Heart right ventricle (tissue), 16 donors: ENCODE measurements at regions not wholly inside any gene's neighbourhood (a gene's known extent, or its start where the extent isn't known, plus 50 kb on each side); places are given as distances from the start of the nearest gene placed in this dataset.

ENCODE experiments used
- ATAC-seq, 8 donors: fragments of 200-7000 bp; cut with Tn5 transposase; one replicate each; pipeline ENCODE4 v1.9.1; 2020; ENCODE audit warnings: mild to moderate bottlenecking in 8 of 8, moderate library complexity in 8 of 8, moderate number of reproducible peaks in 1 of 8
- DNase-seq, 2 donors: peaks; one replicate each; pipeline ENCODE4 v3.0.0-alpha.2; 2020
- H3K27ac ChIP-seq, 10 donors: fragments of 200-600 bp; sonication (generic) in 2 of 10; one replicate each; pipeline versions ENCODE4 v1.5.0 to v1.8.0; 2020 to 2022; ENCODE audit warnings: mild to moderate bottlenecking in 3 of 10
- H3K27me3 ChIP-seq, 7 donors: fragments of 200-600 bp; one replicate each; pipeline ENCODE4 v1.8.0; 2021 to 2022; ENCODE audit warnings: mild to moderate bottlenecking in 2 of 7
- H3K36me3 ChIP-seq, 9 donors: fragments of 200-600 bp; sonication (generic) in 1 of 9; one replicate each; pipeline versions ENCODE4 v1.5.0 to v1.8.0; 2020 to 2022; ENCODE audit warnings: mild to moderate bottlenecking in 2 of 9
- H3K4me1 ChIP-seq, 9 donors: fragments of 200-600 bp; sonication (generic) in 1 of 9; one replicate each; pipeline versions ENCODE4 v1.5.0 to v1.8.0; 2020 to 2022; ENCODE audit warnings: mild to moderate bottlenecking in 4 of 9
- H3K4me3 ChIP-seq, 10 donors: fragments of 200-600 bp; sonication (generic) in 2 of 10; one replicate each; pipeline versions ENCODE4 v1.5.0 to v1.8.0; 2020 to 2022; ENCODE audit warnings: mild to moderate bottlenecking in 7 of 10, moderate library complexity in 2 of 10
- H3K9me3 ChIP-seq, 11 donors: fragments of 200-600 bp in 10 of 11; sonication (generic) in 2 of 11; one replicate each; pipeline versions ENCODE4 v1.5.0 to v1.8.0; 2013 to 2022; ENCODE audit warnings: mild to moderate bottlenecking in 2 of 11, control low read depth in 1 of 11, moderate library complexity in 1 of 11
- WGBS, 2 donors: extraction: QIAGEN DNeasy Blood & Tissue Kit; methylation state at CpG; one replicate each; pipeline ENCODE4 v1.1.7; 2013; ENCODE audit warnings: inconsistent platforms in 1 of 2; 5-methylcytosine and 5-hydroxymethylcytosine counted together
- intact Hi-C, 10 donors: fragments of 100-400 bp; cut with DNase I; formaldehyde crosslinking; loops; one replicate each; pipeline versions ENCODE4 v1.11.1 to v1.14.2; 2022
- TF ChIP-seq, protein P1 (sequence below), 9 donors: fragments of 200-600 bp; sonication (generic) in 2 of 9; IDR thresholded peaks; one replicate each; pipeline versions ENCODE4 v1.5.0 to v1.8.0; 2021 to 2022; ENCODE audit warnings: antibody characterized with exemption in 9 of 9, mild to moderate bottlenecking in 5 of 9, moderate library complexity in 1 of 9
- donor health status: Arrhythmogenic right ventricular cardiomyopathy.
- donor health status: ischemic (EF 13 %, LVEDD 7.1; RV severe dilation, severe dysfunction).
- donor health status: healthy with polysubstance abuse.
- donor health status: DM: no; HTN: yes; CAD: no.
- donor health status: DM: no; HTN: no; CAD: no.
- donor health status: ischemic (EF 25% LVEDD 6.9; RV normal size, moderate dysfunction).
- donor health status: ischemic (EF 25% LVEDD 5.7; RV mildly dilated, moderate dysfunction).
- donor health status: healthy.
- donor health status: DM: yes; HTN: yes; CAD: no.
- donor health status: Ischemic cardiomyopathy.
- donor health status: ischemic (EF 35%, LVEDD 5.7; RV mildly dilated, moderate dysfunction).
- donor health status: nonischemic (EF 11% LVEDD 7.7; RV severe dilation, severe dysfunction).
- donor health status: DM: yes; HTN: yes; CAD: no.
- donor health status: PGD.
- donor health status: ischemic (EF 29% LVEDD 5.4; RV normal size, mild dysfunction).
- donor health status: nonischemic (EF 23%, LVEDD 6.1; RV moderate dilation, normal function).

DNA sequence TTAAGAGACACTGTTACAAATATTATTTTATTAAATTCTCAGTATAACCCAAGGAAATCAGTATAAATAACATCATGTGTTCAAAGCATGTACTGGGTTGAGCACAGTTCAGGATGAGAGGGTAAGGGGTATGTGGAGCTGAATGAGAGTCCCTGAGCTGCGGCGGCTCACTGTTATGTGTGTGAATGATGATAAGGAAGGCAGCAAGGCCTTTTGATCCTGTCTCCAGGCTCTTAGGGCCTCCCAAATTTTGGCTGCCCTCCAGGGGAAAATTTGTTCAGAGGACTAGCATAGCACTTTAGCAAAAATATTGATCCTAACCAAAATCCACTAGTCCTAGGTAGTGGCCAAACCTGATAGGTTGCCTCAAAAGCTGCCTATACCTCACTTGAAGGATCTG, 86.1 kb upstream of the SPON1 start:
- TF ChIP-seq, protein P1, sequence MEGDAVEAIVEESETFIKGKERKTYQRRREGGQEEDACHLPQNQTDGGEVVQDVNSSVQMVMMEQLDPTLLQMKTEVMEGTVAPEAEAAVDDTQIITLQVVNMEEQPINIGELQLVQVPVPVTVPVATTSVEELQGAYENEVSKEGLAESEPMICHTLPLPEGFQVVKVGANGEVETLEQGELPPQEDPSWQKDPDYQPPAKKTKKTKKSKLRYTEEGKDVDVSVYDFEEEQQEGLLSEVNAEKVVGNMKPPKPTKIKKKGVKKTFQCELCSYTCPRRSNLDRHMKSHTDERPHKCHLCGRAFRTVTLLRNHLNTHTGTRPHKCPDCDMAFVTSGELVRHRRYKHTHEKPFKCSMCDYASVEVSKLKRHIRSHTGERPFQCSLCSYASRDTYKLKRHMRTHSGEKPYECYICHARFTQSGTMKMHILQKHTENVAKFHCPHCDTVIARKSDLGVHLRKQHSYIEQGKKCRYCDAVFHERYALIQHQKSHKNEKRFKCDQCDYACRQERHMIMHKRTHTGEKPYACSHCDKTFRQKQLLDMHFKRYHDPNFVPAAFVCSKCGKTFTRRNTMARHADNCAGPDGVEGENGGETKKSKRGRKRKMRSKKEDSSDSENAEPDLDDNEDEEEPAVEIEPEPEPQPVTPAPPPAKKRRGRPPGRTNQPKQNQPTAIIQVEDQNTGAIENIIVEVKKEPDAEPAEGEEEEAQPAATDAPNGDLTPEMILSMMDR (IDR thresholded peaks at IDR 0.05) = no peak
- DNase-seq (no peak), ATAC-seq (no peak)
- H3K4me1 ChIP-seq = peaks cover 0 to 11% (median 8%) of the 10 kb centered on the region in 9 donors
- peaks cover 0 to 1% (median 0%) of the 10 kb centered on the region in 7 donors for H3K27me3 ChIP-seq
- intact Hi-C loops = no loop called here
- 52 to 59% methylated on average over 2 of the region's 2 CpGs for WGBS, 2 donors
- H3K36me3 ChIP-seq = no peaks in the 10 kb centered on the region
- no peaks in the 10 kb centered on the region for H3K9me3 ChIP-seq
- H3K4me3 ChIP-seq = no peak overlapping the region
- no peak overlapping the region for H3K27ac ChIP-seq

DNA sequence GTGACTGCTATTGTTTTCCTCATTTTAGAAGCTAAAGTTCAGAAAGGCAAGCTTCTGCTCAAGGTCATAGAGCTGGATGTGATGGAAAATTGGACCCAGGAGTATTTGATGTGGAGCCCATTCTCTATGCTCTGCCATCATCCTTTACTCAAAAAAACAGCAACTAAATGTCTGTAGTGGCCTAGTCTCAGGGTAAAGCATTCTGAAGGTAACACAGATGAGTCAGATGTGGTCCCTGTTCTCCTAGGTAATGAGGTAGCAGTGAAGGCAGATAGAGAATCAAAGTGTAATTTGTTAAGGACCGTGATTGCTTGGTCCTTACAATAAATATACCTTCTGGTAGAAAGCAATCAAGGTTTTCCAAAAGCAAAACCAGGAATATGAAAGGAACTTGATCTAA, 84.4 kb upstream of the SPON1 start:
- H3K4me3 ChIP-seq = no peak overlapping the region
- intact Hi-C loops = no loop called here
- no peaks in the 10 kb centered on the region for H3K9me3 ChIP-seq
- DNase-seq (no peak), ATAC-seq (no peak)
- peaks cover 0 to 7% (median 6%) of the 10 kb centered on the region in 9 donors for H3K4me1 ChIP-seq
- 95 to 97% methylated on average over 1 of the region's 1 CpG for WGBS, 2 donors
- H3K27ac ChIP-seq = no peak overlapping the region
- TF ChIP-seq, protein P1 (IDR thresholded peaks at IDR 0.05) = no peak
- H3K36me3 ChIP-seq = no peaks in the 10 kb centered on the region
- no peaks in the 10 kb centered on the region for H3K27me3 ChIP-seq

DNA sequence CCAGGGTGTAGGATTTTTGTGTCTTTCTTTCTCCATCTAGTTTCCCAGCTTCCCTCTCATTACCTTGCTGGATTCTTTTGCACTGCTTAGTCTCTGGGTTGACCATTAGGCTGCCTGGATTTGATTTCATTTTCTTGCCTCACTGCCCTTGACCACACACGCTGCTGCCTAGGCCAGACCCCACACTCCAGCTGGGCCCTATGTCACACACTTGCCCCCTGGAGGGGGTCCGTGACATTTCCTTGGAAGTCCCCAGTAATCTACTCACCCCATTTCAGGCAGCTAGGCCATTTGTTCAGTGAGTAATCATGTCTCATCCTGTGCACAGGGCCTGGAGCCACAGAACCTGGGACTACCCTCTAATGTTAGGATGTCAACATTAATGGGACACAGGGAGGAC, 81.9 kb upstream of the SPON1 start:
- intact Hi-C loops = no loop called here
- ATAC-seq (no peak), DNase-seq (no peak)
- H3K27me3 ChIP-seq = peaks cover 0 to 6% (median 0%) of the 10 kb centered on the region in 7 donors
- no peaks in the 10 kb centered on the region for H3K9me3 ChIP-seq
- no peak overlapping the region for H3K4me3 ChIP-seq
- no peaks in the 10 kb centered on the region for H3K4me1 ChIP-seq
- 84 to 87% methylated on average over 2 of the region's 2 CpGs for WGBS, 2 donors
- TF ChIP-seq, protein P1 (IDR thresholded peaks at IDR 0.05) = no peak
- H3K27ac ChIP-seq = no peak overlapping the region
- H3K36me3 ChIP-seq = no peaks in the 10 kb centered on the region

DNA sequence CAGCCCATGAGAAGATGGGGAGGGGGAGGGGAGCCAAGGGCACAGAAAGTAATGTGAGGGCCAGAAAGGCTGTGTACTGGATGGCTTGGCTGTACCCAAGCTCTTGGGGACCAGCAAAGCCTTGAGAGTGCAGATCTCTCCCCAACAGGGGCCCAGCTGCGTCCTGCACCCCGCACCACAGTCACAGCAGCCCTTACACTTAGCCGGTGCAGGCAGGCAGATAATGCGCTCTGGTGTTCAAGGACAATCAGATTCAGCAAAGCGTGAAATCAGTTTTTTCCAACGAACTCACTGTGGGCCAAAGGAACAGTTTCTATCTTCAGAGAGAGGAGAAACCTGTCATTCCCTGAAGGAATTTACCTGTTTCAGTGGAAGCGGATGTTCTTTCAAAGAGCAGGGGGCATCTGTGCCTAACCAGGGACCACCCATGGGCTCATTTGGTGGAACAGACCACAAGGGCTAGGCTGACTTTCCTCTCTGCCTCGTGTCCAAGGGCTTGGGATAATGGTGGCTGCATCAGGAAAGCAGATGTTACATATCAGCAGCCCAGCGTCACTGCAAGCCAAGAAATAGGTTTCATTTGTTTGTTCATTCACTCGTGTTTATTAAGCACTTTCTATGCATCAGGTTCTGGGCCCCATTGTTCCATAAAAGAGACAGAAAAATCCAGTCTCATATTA, 81.2 kb upstream of the SPON1 start:
- intact Hi-C loops = no loop called here
- Histone ChIP-seq H3K4me1 (no peaks in the 10 kb centered on the region), H3K27ac (no peak overlapping the region), H3K4me3 (no peak overlapping the region), H3K9me3 (no peaks in the 10 kb centered on the region), H3K36me3 (no peaks in the 10 kb centered on the region), H3K27me3 (peaks cover 0 to 6% (median 0%) of the 10 kb centered on the region in 7 donors)
- TF ChIP-seq, protein P1 (IDR thresholded peaks at IDR 0.05) = no peak
- ATAC-seq (no peak), DNase-seq (no peak)
- 77 to 81% methylated on average over 10 of the region's 10 CpGs for WGBS, 2 donors
